Fibroblast of skin of scalp (primary cell): ENCODE measurements at regions not wholly inside any gene's neighbourhood (a gene's known extent, or its start where the extent isn't known, plus 50 kb on each side); places are given as distances from the start of the nearest gene placed in this dataset.
A peak's percentile ranks its signal among the peaks of the same experiment; 100 is the strongest.

Experiments used
- DNase-seq: peaks from one replicate; pipeline ENCODE4 v3.0.0-alpha.2; 2013

DNA sequence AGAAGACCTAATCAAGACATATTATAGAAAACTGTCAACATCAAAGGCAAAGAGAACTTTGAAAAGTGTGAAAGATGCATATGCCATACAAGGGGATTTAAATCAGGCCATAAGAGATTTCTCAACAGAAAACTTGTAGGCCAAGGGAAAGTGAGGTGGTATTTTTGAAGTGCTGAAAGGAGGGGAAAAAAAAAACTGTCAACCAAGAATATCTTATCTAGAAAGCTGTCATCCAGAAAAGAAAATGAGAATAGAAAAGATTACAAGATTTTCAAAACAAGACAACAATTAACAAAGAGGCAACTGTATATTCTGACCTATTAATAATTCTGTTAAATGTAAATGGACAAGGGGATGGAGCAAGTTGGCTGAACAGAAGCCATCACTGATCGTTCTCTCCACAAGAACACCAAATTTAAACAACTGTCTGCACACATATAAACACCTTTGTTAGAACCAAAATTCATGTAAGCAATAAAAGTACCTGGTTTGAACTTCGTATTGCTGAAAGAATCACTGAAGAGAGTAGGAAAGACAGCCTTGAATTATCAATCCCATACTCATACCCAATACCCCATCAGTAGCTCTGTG, 880.1 kb upstream of the PCDH9 start:
- no peak for DNase-seq

DNA sequence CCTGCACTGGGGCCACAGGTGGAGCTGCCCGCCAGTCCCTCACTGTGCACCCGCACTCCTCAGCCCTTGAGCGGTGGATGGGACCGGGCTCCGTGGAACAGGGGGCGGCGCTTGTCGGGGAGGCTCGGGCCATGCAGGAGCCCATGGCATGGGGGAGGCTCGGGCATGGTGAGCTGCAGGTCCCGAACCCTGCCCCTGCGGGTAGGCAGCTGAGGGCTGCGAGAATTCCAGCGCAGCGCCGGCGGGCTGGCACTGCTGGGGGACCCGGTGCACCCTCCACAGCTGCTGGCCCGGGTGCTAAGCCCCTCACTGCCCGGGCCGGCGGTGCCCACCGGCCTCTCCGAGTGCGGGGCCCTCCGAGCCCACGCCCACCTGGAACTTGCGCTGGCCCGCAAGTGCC, 877.5 kb upstream of the PCDH9 start:
- DNase-seq = no peak

DNA sequence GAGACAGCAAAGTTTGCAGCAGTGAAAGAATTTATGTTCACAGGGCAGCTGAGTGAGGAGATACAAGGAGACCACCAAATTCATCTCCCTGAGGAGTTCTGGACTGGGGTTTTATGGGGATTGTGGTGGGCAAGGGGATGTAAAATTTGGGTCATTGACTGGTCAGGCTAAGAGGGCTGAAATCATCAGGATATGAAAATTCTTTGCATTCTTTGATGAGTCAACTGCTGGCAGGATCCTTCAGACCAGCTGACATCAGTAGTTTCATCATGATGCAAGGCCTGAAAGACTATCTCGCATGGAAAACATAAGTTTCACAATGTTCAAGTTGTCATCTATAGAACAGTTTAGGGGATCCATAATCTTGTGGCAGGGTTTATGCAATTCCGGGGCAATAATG, 869.5 kb upstream of the PCDH9 start:
- peak; percentile 49 for DNase-seq

DNA sequence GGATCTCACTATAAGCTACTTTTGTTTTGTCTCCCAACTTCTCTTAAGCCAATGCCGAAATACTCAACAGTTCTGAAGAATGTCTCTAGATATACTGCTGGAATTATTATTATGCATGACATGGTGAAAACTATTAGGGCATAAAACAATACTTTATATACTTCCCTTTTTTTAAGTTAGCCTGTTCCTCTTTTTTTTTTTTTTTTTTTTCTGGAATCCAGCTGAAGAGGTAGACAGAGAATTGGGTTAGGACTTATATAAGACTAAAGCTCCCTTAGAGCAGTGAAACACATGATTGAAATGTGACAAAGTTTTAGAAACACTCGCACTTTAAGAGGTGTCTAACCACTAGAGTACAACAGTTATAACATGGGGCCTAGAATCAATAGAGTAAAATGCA, 850.9 kb upstream of the PCDH9 start:
- DNase-seq = no peak

DNA sequence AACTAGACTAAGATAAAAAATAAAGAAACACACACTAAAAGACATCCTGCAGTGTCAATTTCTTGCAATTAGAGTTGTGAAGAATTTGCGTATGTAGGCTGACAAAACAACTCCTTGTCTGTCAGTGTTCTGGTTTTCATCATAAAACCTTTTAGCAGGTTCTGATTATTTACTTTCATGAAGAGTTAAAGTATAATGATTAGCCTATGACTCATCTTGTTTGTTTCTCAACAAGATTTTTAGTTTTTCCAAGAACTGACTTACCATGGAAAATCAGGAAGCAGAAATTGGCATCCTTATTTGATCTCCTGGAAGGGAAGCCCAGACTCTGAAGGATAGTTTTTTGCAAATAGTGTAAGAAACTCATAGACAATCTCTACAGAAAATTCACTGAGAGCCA, 848.7 kb upstream of the PCDH9 start:
- no peak for DNase-seq

DNA sequence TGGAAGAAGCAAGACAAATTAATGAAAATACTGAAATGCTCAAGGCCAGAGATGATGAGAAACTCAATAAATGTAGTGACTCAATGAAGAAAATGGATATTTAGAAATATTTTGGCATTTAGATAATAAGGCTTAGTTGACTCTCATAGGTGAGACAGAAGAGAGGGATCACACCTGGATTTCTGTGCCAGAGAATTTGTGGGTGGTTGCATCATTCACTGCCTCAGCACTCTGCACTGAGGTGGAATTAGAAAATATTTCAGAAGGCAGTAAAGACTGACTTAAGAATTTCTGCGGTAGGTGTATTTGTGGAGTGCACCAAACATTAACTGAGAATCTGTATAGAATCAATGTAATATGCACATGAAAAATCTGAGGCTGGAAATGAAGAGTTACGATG, 848.3 kb upstream of the PCDH9 start:
- DNase-seq = no peak

DNA sequence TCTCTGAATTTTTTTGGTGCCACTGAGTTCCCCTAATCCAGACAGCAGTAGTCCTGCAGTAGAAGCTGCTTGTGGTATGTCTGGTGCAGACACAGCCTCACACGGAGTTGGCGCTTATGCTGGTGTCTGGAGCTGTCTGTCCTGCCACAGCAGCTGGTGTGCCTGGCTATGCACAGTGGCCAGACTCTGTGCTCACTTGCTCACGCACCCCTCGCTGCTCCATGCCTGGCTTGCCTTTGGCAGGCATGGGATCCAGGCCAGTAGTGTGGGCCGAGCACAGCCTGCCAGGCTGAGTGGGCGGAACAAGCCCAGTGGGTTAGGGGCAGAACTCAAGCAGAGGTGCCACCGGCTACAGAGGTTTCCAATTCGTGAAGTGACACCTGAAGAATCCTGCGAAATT, 845.9 kb upstream of the PCDH9 start:
- DNase-seq = no peak

DNA sequence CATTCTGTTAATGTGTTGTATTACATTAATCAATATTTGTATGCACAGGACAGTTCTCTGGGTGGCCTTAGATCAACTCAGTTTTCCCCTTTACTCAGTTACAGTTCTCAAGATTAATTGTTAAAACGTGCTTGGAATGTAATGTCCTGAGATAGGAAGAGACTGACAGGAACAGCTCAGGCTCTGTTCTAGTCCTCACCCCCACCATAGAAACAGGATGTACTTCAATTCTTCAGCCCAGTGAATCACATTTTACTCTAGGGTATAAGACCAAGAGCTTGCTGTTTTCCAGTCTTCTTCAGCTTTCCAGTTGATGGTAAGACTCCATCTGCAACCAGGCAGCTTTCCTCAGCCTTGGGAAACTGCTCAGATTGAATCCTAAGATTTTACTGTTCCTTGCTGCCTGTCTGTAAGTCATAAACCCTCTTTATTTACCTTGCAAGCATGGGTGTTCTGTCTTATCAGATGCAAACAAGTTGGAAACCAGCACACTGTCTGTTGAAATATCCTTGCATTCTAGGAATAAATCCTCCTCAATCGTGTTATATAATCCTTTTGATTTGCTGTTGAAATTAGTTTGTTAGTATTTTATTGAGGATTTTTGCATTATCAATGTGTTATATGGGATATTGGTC, 836.9 kb upstream of the PCDH9 start:
- no peak for DNase-seq

DNA sequence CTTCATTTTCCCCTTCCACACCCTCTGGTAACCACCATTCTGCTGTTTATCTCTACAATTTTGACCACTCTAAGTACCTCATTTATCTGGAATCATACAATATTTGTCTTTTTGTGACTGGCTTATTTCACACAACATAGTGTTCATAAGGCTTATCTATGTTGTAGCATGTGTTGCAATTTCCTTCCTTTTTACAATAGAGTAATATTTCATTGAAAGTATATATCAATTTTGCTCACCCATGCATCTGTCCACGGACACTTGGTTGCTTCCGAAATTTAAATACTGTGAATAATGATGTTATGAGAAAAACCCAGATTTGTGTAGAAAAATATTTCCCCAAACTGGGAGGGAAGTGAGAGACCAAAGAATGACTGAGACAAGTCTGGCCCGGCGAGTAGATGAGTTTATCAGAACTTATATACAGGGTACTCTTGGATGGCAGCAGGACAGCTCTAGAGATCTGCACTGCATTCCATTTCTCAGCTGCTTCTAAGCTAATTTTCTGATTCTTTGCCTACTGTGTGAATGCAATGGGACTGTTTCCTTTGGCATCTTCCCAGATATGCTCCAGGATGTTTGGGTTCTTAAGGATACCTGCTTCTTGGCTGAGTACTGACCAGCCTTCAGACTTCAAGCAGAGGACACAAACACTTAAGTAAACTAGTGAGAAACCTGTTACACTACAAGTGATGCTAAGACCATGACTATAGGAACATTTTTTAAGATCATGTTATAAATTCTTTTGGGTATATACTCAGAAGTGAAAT, 834.0 kb upstream of the PCDH9 start:
- DNase-seq = no peak

DNA sequence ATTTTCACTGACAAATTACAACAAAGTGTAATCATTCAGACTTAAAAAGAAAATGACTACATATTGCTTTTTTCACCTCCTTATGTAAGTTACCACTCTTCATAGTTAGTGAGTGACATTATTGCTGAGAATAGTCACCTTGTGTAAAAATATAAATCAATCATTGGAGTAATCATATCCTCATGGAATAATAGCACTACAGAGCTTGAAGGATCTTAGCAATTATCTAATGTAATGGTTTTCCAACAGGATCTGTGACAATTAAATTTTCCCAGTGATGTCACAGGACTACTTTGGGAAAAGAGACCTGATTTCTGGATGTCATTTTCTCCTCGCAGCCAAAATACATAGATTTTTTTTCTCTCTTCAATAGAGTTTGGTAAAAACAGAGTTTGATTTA, 833.0 kb upstream of the PCDH9 start:
- DNase-seq = no peak

DNA sequence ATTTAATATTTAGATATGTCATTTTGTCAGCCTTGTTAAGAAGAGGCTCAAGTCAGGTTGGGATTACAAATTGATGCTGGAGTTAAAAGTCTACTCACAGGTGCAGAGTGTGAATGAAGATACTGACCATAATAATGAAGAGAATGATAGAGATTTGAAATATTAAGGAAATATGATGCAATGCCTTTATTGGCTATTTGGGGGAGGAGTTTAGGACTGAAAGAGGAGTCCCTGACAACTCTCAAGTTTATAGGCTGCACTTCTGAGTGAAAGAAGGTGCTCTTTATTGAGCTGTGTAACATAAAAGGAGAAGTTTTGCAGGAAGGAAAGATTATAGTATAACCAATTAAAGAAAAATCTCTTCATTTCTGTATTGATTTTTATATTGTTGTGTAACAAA, 827.7 kb upstream of the PCDH9 start:
- DNase-seq = no peak

DNA sequence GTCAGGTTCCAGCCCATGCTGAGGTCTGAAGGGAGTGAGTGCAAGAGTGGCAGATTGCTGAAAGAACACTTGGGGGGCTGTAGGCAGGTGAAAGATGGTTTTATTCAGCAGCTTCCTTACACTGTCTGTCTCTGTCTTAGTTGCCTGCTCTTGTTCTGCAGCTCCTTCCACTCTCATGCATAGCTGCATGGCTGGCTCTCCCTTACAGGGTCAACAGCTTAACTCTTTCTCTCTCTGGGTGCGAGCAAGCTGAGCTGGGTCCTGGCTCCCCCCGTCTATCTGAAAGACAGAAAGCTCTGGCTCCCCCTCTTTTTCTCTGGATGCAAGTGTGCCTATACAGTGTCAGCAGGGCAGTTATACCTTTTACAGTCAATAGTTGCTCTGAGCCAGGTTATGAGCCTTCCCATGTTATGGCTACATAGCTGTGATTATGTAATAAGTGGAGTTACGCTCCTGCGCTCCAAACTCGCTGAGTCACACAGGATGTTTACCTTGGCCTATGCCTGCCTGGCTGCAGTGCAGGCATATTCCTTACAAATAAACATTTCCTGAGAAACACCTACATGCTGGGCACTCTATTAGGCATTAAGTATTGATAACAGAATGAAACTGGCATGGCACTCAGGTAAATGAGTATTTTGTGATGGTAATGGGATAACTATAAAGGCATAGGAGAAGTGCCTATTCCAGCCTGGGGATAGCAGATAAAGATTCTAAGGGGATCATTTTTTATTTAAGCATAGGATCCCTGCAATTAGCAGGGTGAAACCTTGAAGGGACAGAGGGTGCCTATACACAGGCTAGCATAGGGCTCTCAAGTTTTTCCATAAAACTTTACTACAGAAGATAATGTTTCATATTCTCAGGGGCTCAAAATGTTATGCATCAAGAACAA, 826.9 kb upstream of the PCDH9 start:
- DNase-seq = no peak

DNA sequence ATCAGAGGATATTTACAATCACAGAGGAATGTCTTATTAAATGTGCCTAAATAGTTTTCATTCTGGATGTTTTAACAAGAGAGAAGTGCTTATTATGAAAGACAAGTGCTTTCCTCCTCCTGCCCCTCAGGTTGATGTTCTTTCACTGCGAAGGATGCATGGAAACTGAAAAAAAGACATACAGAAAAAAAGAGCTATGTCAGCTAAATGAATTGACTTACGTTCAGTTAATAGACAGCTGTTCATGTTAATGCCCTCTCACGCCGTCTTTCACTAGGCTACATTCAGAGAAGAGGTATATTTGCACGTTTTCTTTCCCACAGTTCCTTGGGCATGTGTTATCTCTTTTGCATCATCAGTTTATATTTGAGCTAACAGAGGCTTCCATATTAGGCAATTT, 821.8 kb upstream of the PCDH9 start:
- no peak for DNase-seq

DNA sequence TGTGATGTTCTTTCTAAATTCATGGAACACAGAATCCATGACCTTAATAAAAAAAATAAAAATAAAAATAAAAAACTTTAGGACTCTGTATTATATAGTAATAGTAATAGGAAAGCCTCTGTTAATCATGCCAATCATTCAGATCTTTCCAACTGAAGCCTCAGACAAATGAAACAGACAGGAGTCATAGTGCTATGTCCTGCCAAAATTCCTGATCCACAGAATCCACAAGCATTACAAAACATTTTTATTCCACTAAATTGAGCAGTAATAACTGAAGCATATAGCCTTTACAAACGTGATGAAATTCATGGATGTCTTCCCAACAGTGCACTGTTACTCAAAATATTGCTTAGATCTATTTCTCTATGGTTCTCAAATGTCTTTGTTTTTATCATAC, 820.6 kb upstream of the PCDH9 start:
- DNase-seq = no peak

DNA sequence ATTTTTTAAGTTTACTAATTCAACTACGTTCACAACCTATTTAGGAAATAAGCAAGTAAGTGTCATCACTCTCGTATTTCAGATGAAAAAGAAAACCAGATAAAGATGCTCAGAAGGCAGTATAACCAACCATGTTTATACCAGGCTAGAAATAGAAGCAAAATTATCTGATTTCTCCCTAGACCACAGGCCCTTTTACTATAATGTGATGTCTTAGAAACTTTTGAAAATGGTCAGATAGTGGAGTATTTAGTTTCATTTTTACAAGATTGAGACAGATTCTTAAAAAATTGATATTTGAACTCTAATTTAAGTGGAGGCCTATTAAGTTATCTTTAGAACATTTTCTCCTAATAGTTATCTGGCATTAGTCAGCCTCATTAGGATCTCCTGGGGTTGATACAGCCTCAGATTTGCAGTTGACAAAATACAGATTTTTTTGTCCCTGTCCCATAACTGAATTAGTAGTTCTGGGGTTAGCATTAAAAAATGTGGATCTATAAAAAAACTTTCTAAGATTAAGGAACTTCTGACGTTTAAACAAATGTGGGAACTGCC, 818.7 kb upstream of the PCDH9 start:
- DNase-seq = no peak

DNA sequence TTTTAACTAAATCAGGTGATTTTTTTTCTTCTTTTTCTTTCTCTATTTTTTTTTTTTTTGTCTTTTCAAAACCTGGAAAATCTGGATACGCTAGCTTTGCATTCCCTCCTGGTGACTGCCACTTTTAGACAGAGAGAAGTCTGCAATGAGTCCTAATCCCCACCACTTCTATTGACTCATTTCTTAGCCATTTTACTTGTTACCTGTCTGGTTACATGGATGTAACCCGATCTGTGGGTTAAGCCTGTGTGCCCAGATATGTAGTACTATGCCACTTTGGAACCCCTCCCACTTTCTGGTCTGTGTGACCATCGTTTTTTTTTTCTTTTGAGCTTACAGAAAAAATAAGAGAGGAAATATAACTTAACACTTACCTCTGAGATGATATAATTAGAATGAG, 817.8 kb upstream of the PCDH9 start:
- no peak for DNase-seq

DNA sequence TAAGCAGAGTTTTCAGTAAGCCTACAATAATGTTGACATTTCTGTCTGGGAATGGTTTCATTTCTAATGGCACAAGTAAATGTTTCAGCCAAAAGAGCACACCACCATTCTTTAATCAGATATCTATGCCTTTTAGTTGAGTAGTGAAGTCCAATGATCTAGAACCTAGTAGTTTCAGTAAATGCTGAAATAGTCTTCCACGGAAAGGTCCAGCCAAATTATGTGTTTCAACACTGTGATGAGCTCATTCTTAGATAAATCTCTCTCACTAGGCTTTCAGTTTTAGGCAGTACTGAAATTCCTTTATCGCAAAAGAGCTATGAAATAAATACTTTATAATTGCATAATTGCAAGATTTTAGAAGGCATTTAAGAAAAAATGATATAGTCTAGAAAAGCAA, 816.8 kb upstream of the PCDH9 start:
- DNase-seq = no peak

DNA sequence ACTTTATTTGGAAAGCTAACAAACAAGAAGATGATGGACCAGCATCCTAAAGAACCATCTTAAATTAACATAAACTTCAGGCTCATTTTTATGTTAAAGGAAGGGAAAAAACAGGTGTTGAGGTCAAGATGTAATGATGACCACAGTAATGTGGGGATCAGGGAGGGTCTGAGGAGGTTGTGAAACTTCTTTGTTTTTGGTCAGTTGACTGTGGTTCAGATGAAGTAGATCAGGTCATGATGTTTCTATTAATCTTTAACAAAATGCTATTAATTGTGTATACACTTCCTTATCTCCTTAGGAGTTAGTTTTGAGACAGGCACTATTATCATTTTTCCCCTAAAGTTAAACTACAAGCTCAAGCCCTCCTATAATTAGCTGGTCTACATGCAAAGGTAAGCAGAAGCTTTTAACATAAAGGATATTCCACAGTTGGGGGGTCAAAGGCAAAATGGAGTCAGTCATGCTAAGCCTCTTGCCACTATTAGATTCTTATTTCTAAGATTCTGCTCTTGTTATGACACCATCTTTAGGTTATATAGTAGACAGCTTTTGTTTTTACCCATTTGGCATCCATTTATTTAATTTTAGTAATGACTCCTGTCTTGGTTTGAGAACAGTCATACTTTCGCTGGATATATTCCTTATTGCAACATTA, 800.1 kb upstream of the PCDH9 start:
- no peak for DNase-seq

DNA sequence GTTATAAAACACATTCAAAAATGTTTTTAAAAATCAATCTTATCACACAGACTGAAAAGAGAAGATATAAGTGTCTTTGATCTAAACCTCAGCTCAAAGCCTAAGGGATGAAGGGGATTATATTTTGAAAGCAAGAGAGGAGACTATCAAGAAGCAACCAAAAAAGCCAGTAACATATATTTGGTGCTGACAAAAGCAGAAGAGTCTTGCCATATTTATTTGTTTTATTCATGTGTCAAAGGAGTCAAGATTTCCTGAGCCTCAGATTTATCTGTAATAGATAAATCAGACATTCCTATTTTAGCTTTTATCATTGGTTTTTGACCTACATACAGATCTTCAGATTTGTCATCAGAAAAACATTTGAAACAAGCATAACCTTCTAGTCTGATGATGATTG, 798.6 kb upstream of the PCDH9 start:
- DNase-seq = no peak

DNA sequence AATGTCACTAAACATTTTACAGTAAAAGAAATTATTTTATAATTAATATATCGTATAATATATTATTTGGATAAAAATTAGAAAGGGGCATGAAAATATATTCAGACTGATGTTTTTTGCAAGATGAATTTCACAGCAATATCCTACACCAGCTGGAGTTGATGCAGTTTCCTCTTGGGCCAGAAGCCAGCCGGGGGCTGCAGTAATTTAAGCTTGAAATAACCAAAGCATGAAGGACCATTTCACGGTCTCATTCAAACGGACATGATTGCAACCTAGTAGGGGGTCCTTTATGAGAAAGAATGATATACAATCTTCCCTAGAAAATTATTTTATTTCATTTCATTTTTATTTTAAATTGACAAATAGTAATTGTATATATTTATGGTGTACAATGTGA, 797.2 kb upstream of the PCDH9 start:
- DNase-seq = no peak

DNA sequence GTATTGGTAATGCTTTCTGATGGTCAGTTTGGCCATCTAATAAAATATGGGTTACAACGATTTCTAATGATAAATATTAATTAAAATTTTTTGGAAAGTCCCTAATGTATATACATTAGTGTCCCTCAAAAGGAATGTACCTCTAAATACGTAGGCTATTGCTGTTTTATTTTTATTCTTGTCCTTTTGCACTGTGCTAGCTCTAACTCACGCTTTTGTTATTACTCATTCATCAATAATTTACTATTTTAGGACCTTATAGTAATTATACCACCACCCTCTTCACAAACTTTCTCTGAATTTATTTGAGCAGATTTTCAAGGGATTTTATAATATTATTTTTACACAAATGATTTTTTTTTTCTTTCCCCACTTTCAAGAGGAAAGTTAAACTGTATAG, 795.9 kb upstream of the PCDH9 start:
- no peak for DNase-seq

DNA sequence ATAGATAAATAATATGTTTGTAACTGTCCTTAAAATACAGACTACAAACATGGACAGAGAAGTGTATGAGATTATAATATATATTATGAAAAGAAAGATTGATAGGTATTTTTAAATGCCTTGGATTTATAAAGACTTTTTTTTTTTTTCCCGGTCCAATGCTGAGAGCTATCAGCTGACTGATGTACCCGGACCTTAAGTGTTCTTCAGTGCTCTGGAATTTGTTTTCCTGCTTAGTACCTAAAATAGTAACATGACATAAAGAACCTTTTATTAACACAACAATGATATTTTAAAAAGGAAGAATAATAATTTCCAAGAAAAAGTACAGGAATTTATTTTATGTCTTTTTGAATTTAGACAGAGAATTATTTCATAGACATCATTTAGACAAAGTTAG, 795.5 kb upstream of the PCDH9 start:
- no peak for DNase-seq
